ENCODE measurements at regions not wholly inside any gene's neighbourhood (a gene's known extent, or its start where the extent isn't known, plus 50 kb on each side); places are given as distances from the start of the nearest gene placed in this dataset.
A peak's percentile ranks its signal among the peaks of the same experiment; 100 is the strongest.

DNA sequence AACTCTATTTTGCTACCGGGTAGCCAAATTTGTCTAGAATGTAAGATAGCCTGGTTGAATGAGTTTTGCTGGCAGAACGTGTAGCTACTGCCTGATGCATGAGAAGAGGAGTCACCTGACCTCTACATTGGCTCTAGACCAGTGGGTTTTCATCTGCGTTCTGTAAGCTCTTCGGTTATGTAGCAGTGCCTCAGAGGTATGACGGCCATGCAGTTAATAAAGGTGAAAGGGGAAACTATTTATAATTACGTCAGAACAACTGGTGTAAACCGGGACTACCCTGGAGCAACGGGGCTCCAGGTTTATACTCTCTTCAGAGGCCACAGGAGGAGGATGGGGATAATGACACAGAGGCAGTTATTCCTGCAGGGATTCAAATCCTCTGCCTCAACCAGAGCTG, 173.4 kb upstream of the KITLG start:
- no peaks in the 10 kb centered on the region for H3K4me1 ChIP-seq
- intact Hi-C loops (cut with DNase I) = loop anchor here (10.0 kb wide), 1 partner anchor 159 kb away; no protein-coding TSS in a partner anchor
- no peak overlapping the region for H3K4me3 ChIP-seq
- no peaks in the 10 kb centered on the region for H3K27me3 ChIP-seq
- no peak for DNase-seq
- H3K9ac ChIP-seq (ENCODE audit: low read depth in 2 of 2, low read length in 2 of 2) = no peak overlapping the region
- no peaks in the 10 kb centered on the region for H3K36me3 ChIP-seq
- H3K27ac ChIP-seq = peak overlapping the region; percentile 59
- H3K9me3 ChIP-seq = no peaks in the 10 kb centered on the region
- TF ChIP-seq, protein P1, sequence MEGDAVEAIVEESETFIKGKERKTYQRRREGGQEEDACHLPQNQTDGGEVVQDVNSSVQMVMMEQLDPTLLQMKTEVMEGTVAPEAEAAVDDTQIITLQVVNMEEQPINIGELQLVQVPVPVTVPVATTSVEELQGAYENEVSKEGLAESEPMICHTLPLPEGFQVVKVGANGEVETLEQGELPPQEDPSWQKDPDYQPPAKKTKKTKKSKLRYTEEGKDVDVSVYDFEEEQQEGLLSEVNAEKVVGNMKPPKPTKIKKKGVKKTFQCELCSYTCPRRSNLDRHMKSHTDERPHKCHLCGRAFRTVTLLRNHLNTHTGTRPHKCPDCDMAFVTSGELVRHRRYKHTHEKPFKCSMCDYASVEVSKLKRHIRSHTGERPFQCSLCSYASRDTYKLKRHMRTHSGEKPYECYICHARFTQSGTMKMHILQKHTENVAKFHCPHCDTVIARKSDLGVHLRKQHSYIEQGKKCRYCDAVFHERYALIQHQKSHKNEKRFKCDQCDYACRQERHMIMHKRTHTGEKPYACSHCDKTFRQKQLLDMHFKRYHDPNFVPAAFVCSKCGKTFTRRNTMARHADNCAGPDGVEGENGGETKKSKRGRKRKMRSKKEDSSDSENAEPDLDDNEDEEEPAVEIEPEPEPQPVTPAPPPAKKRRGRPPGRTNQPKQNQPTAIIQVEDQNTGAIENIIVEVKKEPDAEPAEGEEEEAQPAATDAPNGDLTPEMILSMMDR (IDR thresholded peaks at IDR 0.05) = no peak

DNA sequence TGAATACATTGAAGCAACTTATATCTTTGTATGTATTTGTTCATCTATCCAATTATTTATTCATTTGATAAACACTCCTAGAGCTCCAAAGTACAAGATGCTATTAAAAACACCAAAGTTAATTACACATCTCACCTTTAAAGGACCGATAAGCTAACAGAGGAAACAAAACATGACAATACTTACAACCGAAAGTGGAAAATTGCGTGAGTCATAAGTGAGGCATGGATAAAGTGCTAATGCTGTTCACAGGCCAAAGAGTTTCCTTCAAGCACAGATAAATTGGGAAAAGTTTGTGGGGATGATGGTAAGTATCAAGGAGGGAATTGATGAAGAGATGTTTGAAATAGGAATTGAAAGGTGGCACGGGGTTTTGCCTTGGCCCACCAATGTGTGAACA, 172.8 kb upstream of the KITLG start:
- Histone ChIP-seq H3K27ac (peak overlapping the region; percentile 59), H3K9ac (ENCODE audit: low read depth in 2 of 2, low read length in 2 of 2) (no peak overlapping the region), H3K27me3 (no peaks in the 10 kb centered on the region), H3K4me3 (no peak overlapping the region), H3K4me1 (no peaks in the 10 kb centered on the region), H3K36me3 (no peaks in the 10 kb centered on the region), H3K9me3 (no peaks in the 10 kb centered on the region)
- TF ChIP-seq, protein P1 (IDR thresholded peaks at IDR 0.05) = no peak
- intact Hi-C loops (cut with DNase I) = loop anchor here (10.0 kb wide), 1 partner anchor 158 kb away; no protein-coding TSS in a partner anchor
- DNase-seq = no peak

DNA sequence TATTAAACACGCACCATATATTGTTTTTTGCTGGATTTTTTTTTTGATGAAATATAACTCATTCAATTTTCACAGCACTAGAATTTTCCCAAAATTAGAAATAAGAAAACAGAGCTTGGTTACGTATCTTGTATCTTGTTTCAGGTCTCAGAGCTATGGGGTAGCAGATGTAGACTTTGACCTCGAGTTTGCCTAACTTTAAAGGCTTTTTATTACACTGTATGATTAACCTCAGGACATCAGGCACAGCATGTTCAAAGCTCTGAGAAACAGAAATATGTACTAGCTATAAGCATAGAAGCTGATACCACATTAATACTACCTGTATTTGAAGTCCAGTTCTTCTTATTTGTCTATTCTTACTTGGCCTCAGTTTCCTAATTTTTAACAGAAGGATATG, 171.9 kb upstream of the KITLG start:
- Histone ChIP-seq H3K4me1 (peaks cover 4% of the 10 kb centered on the region), H3K9ac (ENCODE audit: low read depth in 2 of 2, low read length in 2 of 2) (no peak overlapping the region), H3K36me3 (no peaks in the 10 kb centered on the region), H3K27me3 (no peaks in the 10 kb centered on the region), H3K4me3 (no peak overlapping the region), H3K9me3 (no peaks in the 10 kb centered on the region), H3K27ac (peak overlapping the region; percentile 59)
- TF ChIP-seq, protein P1 (IDR thresholded peaks at IDR 0.05) = no peak
- intact Hi-C loops (cut with DNase I) = loop anchor here (10.0 kb wide), 1 partner anchor 157 kb away; no protein-coding TSS in a partner anchor
- DNase-seq = no peak

DNA sequence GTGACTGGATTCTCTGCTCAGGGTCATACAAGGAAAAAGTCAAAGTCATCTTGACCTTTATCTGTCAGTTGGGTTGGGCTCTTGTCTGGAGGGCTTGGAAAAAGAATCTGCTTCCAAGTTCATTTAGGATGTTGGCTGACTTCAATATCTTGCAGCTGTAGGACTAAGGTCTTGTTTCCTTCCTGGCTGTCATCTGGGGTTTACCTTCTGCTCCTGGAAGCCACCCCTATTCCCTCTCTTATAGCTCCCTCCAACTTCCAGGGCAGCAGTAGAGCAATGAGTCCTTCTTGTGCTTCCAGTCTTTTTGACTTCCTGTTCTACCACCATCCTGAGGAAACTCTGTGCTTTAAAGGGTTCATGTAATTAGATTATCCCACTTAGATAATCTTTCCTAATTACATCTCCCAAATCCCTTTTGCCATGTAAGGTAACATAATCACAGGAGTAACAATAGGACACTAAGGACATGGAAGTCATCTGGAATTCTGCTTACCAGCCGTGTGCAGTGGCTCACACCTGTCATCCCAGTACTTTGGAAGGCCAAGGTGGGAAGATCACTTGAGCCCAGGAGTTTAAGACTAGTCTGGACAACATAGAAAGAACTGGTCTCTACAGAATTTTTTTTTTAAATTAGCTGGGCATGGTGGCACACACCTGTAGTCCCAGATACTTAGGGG, 170.7 kb upstream of the KITLG start:
- Histone ChIP-seq H3K27ac (no peak overlapping the region), H3K27me3 (no peaks in the 10 kb centered on the region), H3K9me3 (no peaks in the 10 kb centered on the region), H3K9ac (ENCODE audit: low read depth in 2 of 2, low read length in 2 of 2) (no peak overlapping the region), H3K4me3 (no peak overlapping the region), H3K4me1 (peaks cover 13% of the 10 kb centered on the region), H3K36me3 (no peaks in the 10 kb centered on the region)
- TF ChIP-seq, protein P1 (IDR thresholded peaks at IDR 0.05) = no peak
- intact Hi-C loops (cut with DNase I) = loop anchor here (10.0 kb wide), 1 partner anchor 156 kb away; no protein-coding TSS in a partner anchor
- no peak for DNase-seq

DNA sequence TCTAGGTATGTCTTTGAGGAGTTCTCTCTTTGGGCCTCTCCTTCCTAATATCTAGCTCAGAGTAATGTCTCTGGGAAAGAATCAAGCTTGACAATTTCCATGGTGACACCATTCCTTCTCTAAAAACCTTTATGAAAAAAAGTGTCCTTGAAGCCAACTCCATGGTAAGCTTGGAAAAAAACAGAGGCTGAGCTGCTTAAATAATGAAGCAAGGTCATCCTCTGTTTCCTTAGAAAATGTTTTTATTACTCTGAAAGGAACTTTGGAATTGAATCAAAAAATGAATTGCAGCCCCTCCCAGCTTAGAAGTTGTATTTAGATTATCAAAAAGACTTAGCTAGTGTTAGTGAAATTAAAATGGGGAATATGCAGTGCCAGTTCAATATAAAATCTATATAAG, 166.1 kb upstream of the KITLG start:
- no peak overlapping the region for H3K27ac ChIP-seq
- intact Hi-C loops (cut with DNase I) = no loop called here
- H3K9ac ChIP-seq (ENCODE audit: low read depth in 2 of 2, low read length in 2 of 2) = no peak overlapping the region
- H3K4me1 ChIP-seq = peaks cover 13% of the 10 kb centered on the region
- no peak overlapping the region for H3K4me3 ChIP-seq
- TF ChIP-seq, protein P1 (IDR thresholded peaks at IDR 0.05) = no peak
- H3K36me3 ChIP-seq = no peaks in the 10 kb centered on the region
- H3K27me3 ChIP-seq = no peaks in the 10 kb centered on the region
- H3K9me3 ChIP-seq = no peaks in the 10 kb centered on the region
- DNase-seq = no peak

Data from colonic mucosa (tissue), 4 donors.